MM.1S (cell line): ENCODE measurements at regions not wholly inside any gene's neighbourhood (a gene's known extent, or its start where the extent isn't known, plus 50 kb on each side); places are given as distances from the start of the nearest gene placed in this dataset.

ENCODE experiments used
- DNase-seq: peaks from one replicate; pipeline ENCODE4 v3.0.0-alpha.2; 2015
- H2AFZ ChIP-seq: fragments of 300-600 bp; sonication (generic); 2 replicates; pipeline ENCODE4 v1.6.0; 2016; ENCODE audit warnings: antibody characterized with exemption, low read length
- H3F3A ChIP-seq: fragments of 300-600 bp; sonication (generic); 2 replicates; pipeline ENCODE4 v1.6.1; 2016; ENCODE audit warnings: mild to moderate bottlenecking, antibody characterized with exemption, low read length, moderate library complexity, mixed read lengths; ENCODE audit not compliant: insufficient read depth
- H3K27ac ChIP-seq: fragments of 300-600 bp; sonication (generic); 2 replicates; pipeline ENCODE4 v1.5.1; 2016; ENCODE audit warnings: mild to moderate bottlenecking, low read length
- H3K27me3 ChIP-seq: fragments of 300-600 bp; sonication (generic); replicated peaks from 2 replicates; pipeline ENCODE4 v1.6.0; 2016; ENCODE audit warnings: low read length; ENCODE audit not compliant: insufficient read depth
- H3K36me3 ChIP-seq: fragments of 300-600 bp; sonication (generic); replicated peaks from 2 replicates; pipeline ENCODE4 v1.6.1; 2016; ENCODE audit warnings: mild to moderate bottlenecking, low read length, mixed read lengths; ENCODE audit not compliant: insufficient read depth
- H3K4me1 ChIP-seq: fragments of 300-600 bp; sonication (generic); 2 replicates; pipeline ENCODE4 v1.6.1; 2016; ENCODE audit warnings: low read length, mixed read lengths
- H3K4me2 ChIP-seq: fragments of 300-600 bp; sonication (generic); 2 replicates; pipeline ENCODE4 v1.6.0; 2016; ENCODE audit warnings: low read depth, low read length
- H3K4me3 ChIP-seq: fragments of 300-600 bp; sonication (generic); 2 replicates; pipeline ENCODE4 v1.5.1; 2016; ENCODE audit warnings: low read length, mixed read lengths
- H3K79me2 ChIP-seq: fragments of 300-600 bp; sonication (generic); 2 replicates; pipeline ENCODE4 v1.6.1; 2016; ENCODE audit warnings: mixed run types, low read length, mixed read lengths
- H3K9ac ChIP-seq: fragments of 300-600 bp; sonication (generic); 2 replicates; pipeline ENCODE4 v1.6.1; 2016; ENCODE audit warnings: low read length, mixed read lengths
- H3K9me2 ChIP-seq: fragments of 300-600 bp; sonication (generic); replicated peaks from 2 replicates; pipeline ENCODE4 v1.6.1; 2016; ENCODE audit warnings: mild to moderate bottlenecking, low read length, mixed read lengths; ENCODE audit not compliant: insufficient read depth
- H3K9me3 ChIP-seq: fragments of 300-600 bp; sonication (generic); replicated peaks from 2 replicates; pipeline ENCODE4 v1.6.1; 2016; ENCODE audit warnings: mild to moderate bottlenecking, low read length, mixed read lengths; ENCODE audit not compliant: insufficient read depth
- H4K20me1 ChIP-seq: fragments of 300-600 bp; sonication (generic); 2 replicates; pipeline ENCODE4 v1.6.1; 2016; ENCODE audit warnings: mild to moderate bottlenecking, low read length, moderate library complexity, mixed read lengths; ENCODE audit not compliant: insufficient read depth
- EZH2 ChIP-seq: fragments of 300-600 bp; sonication (generic); optimal IDR thresholded peaks from 2 replicates; pipeline ENCODE3; 2017; ENCODE audit warnings: low read depth, mild to moderate bottlenecking, antibody characterized with exemption, low read length, mixed read lengths
- EZH2phosphoT487 ChIP-seq: fragments of 300-600 bp; sonication (generic); IDR thresholded peaks from 2 replicates; pipeline ENCODE4 v1.6.1; 2018; ENCODE audit warnings: antibody characterized with exemption, low read length
- TF ChIP-seq, protein P1 (sequence below): fragments of 300-600 bp; sonication (generic); IDR thresholded peaks from 2 replicates; pipeline ENCODE4 v1.5.1; 2016; ENCODE audit warnings: antibody characterized with exemption, low read length, mixed read lengths

- no peaks in the 10 kb centered on the region for H3K9me3 ChIP-seq
- no peak overlapping the region for H3K9ac ChIP-seq
- no peak overlapping the region for H3K4me2 ChIP-seq
- no peaks in the 10 kb centered on the region for H3K79me2 ChIP-seq
- H3K36me3 ChIP-seq = no peaks in the 10 kb centered on the region
- no peak overlapping the region for H3K27ac ChIP-seq
- 0 out of 2 replicates have a peak, but pooled peaks cover 4% of the 10 kb centered on the region for H3K4me1 ChIP-seq
- H4K20me1 ChIP-seq = no peaks in the 10 kb centered on the region
- H3K27me3 ChIP-seq = peaks cover 88% of the 10 kb centered on the region
- TF ChIP-seq EZH2phosphoT487 (no peak), EZH2 (no peak)
- TF ChIP-seq, protein P1, sequence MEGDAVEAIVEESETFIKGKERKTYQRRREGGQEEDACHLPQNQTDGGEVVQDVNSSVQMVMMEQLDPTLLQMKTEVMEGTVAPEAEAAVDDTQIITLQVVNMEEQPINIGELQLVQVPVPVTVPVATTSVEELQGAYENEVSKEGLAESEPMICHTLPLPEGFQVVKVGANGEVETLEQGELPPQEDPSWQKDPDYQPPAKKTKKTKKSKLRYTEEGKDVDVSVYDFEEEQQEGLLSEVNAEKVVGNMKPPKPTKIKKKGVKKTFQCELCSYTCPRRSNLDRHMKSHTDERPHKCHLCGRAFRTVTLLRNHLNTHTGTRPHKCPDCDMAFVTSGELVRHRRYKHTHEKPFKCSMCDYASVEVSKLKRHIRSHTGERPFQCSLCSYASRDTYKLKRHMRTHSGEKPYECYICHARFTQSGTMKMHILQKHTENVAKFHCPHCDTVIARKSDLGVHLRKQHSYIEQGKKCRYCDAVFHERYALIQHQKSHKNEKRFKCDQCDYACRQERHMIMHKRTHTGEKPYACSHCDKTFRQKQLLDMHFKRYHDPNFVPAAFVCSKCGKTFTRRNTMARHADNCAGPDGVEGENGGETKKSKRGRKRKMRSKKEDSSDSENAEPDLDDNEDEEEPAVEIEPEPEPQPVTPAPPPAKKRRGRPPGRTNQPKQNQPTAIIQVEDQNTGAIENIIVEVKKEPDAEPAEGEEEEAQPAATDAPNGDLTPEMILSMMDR = no peak
- no peaks in the 10 kb centered on the region for H3F3A ChIP-seq
- no peak for DNase-seq
- no peak overlapping the region for H3K4me3 ChIP-seq
- H2AFZ ChIP-seq = no peak overlapping the region
- no peaks in the 10 kb centered on the region for H3K9me2 ChIP-seq
Measured at GRCh38 chr11:69978841-69979614, 99.1 kb upstream of the ANO1 start.

DNA sequence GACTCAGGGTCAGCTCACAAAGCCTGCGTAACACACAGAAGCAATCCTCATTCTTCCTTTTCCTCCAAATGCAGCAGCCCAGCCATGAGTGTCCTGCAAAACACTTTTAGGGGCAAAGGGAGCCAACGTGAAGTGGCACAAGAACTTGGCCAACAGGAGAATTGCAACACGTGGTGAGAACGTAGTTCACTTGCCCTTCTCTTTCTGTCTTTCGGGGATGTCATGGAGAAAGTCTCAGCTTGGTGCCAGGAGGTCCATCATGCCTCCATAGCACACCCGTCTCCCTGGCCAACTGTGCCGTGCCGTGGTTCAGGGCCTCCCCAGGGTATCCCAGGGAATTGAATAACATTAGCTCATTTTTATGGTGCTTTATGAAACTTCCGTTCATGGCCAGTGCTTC lies 98.5 kb upstream of the ANO1 start:
- Histone ChIP-seq H3K9me2 (no peaks in the 10 kb centered on the region), H3K27me3 (peaks cover 89% of the 10 kb centered on the region), H3K79me2 (no peaks in the 10 kb centered on the region), H3K36me3 (no peaks in the 10 kb centered on the region), H3K4me2 (no peak overlapping the region), H3K27ac (no peak overlapping the region), H3F3A (no peaks in the 10 kb centered on the region), H4K20me1 (no peaks in the 10 kb centered on the region), H3K4me1 (0 out of 2 replicates have a peak, but pooled peaks cover 4% of the 10 kb centered on the region), H3K9me3 (no peaks in the 10 kb centered on the region), H3K4me3 (no peak overlapping the region), H2AFZ (no peak overlapping the region), H3K9ac (no peak overlapping the region)
- TF ChIP-seq EZH2 (no peak), EZH2phosphoT487 (no peak)
- TF ChIP-seq, protein P1 = no peak
- no peak for DNase-seq

GRCh38 chr11:69981119-69981784 lies 96.9 kb upstream of the ANO1 start:
- Histone ChIP-seq H3K9me3 (no peaks in the 10 kb centered on the region), H3K36me3 (no peaks in the 10 kb centered on the region), H3K4me3 (no peak overlapping the region), H4K20me1 (no peaks in the 10 kb centered on the region), H3K9ac (no peak overlapping the region), H3K4me1 (0 out of 2 replicates have a peak, but pooled peaks cover 4% of the 10 kb centered on the region), H3K79me2 (no peaks in the 10 kb centered on the region), H3K4me2 (no peak overlapping the region), H3K27me3 (peaks cover 92% of the 10 kb centered on the region), H3F3A (no peaks in the 10 kb centered on the region), H3K9me2 (no peaks in the 10 kb centered on the region), H3K27ac (peak overlapping the region; percentile 80; the same call in 1 of the 2 replicates), H2AFZ (no peak overlapping the region)
- peak; percentile 11 for DNase-seq
- no peak for TF ChIP-seq EZH2phosphoT487
